Vagina (tissue), 2 donors: ENCODE measurements at regions not wholly inside any gene's neighbourhood (a gene's known extent, or its start where the extent isn't known, plus 50 kb on each side); places are given as distances from the start of the nearest gene placed in this dataset.

Experiments
- POLR2A ChIP-seq, 2 donors: fragments of 450-650 bp; IDR thresholded peaks; one replicate each; pipeline ENCODE4 v1.6.1; 2017; ENCODE audit warnings: antibody characterized with exemption in 2 of 2, mild to moderate bottlenecking in 2 of 2, moderate library complexity in 2 of 2
- POLR2AphosphoS5 ChIP-seq, 2 donors: sonication (generic); formaldehyde crosslinking; IDR thresholded peaks; one replicate each; pipeline ENCODE4 v1.9.0; 2017; ENCODE audit warnings: antibody characterized with exemption in 2 of 2, mild to moderate bottlenecking in 2 of 2, low read depth in 1 of 2; ENCODE audit not compliant: insufficient read depth in 1 of 2
- TF ChIP-seq, protein P1 (sequence below), 3 experiments: fragments of 450-650 bp in 2 of 3; fragments of 200-600 bp in 1 of 3; sonication (generic) in 1 of 3; IDR thresholded peaks; one replicate each; pipeline ENCODE4 v1.5.1; 2017 to 2019; ENCODE audit warnings: antibody characterized with exemption in 3 of 3, mild to moderate bottlenecking in 2 of 3, moderate library complexity in 2 of 3

DNA sequence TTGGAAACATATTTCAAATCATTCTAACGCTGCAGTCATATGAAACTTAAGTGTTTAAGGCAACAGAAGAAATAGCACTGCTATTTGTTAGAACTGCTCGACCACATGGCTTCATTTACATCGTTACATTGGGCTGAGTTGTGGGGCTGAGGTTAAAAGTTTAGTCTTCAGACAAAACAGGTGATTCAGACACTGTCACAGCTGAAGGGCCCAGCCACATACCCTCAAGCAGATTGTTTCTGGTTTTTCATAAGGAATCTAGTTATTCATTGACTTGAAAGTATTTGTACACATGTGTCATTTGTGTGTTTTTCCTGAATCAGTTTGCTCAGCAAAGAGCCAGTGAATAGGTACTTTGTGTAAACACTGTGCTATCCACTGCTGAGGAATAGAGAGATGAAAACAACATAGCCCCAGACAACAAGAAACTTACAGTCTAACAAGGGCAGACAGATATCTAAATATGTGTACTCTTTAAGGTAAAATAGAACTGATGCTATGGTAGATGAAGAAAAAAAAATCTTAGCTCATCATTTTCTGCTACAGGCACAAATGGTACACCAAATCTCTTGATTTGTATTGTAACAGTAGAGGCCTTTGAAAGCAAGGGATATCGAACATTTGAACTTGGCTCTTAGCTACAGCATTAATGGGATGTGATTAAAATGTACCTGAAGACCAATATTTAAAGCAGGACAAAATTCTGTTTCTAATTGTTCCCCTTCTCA, 357.6 kb upstream of the RPS23 start:
- TF ChIP-seq, protein P1, sequence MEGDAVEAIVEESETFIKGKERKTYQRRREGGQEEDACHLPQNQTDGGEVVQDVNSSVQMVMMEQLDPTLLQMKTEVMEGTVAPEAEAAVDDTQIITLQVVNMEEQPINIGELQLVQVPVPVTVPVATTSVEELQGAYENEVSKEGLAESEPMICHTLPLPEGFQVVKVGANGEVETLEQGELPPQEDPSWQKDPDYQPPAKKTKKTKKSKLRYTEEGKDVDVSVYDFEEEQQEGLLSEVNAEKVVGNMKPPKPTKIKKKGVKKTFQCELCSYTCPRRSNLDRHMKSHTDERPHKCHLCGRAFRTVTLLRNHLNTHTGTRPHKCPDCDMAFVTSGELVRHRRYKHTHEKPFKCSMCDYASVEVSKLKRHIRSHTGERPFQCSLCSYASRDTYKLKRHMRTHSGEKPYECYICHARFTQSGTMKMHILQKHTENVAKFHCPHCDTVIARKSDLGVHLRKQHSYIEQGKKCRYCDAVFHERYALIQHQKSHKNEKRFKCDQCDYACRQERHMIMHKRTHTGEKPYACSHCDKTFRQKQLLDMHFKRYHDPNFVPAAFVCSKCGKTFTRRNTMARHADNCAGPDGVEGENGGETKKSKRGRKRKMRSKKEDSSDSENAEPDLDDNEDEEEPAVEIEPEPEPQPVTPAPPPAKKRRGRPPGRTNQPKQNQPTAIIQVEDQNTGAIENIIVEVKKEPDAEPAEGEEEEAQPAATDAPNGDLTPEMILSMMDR (IDR thresholded peaks at IDR 0.05) = no peak
- TF ChIP-seq POLR2A (IDR thresholded peaks at IDR 0.05) = no peak
- no peak for TF ChIP-seq POLR2AphosphoS5 (IDR thresholded peaks at IDR 0.05; ENCODE audit: insufficient read depth in 1 of 2, low read depth in 1 of 2)
